ENCODE measurements at regions not wholly inside any gene's neighbourhood (a gene's known extent, or its start where the extent isn't known, plus 50 kb on each side); places are given as distances from the start of the nearest gene placed in this dataset.

DNA sequence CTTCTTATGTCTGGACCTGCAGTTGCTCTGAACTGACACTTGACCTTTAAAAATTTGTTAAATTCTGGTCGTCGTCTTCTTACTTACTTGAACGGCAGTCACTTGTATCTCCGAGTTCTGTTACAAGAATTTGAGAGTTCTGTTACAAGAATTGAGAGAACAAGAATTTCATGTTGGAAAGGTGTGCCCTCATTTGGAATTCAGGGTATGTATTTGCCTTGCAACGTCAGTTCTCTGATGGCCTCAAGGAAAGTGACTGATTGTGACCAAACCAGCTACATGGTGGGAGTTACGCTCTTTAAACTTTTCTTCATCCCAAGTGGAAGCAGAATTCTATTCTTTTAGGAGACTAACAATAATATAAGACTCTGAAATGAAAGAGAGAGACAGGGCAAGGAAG is 320.0 kb upstream of the TRIB2 start:
- TF ChIP-seq, protein P1, sequence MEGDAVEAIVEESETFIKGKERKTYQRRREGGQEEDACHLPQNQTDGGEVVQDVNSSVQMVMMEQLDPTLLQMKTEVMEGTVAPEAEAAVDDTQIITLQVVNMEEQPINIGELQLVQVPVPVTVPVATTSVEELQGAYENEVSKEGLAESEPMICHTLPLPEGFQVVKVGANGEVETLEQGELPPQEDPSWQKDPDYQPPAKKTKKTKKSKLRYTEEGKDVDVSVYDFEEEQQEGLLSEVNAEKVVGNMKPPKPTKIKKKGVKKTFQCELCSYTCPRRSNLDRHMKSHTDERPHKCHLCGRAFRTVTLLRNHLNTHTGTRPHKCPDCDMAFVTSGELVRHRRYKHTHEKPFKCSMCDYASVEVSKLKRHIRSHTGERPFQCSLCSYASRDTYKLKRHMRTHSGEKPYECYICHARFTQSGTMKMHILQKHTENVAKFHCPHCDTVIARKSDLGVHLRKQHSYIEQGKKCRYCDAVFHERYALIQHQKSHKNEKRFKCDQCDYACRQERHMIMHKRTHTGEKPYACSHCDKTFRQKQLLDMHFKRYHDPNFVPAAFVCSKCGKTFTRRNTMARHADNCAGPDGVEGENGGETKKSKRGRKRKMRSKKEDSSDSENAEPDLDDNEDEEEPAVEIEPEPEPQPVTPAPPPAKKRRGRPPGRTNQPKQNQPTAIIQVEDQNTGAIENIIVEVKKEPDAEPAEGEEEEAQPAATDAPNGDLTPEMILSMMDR (optimal IDR thresholded peaks at IDR 0.05 in 1 of 3, IDR thresholded peaks at IDR 0.05 in 1 of 3, conservative IDR thresholded peaks at IDR 0.05 in 1 of 3; ENCODE audit: extremely low read depth in 1 of 3, insufficient read depth in 2 of 3, low read length in 3 of 3): no peak
- TF ChIP-seq EZH2 (IDR thresholded peaks at IDR 0.05; ENCODE audit: low read length): no peak
